ENCODE measurements at regions not wholly inside any gene's neighbourhood (a gene's known extent, or its start where the extent isn't known, plus 50 kb on each side); places are given as distances from the start of the nearest gene placed in this dataset.

DNA sequence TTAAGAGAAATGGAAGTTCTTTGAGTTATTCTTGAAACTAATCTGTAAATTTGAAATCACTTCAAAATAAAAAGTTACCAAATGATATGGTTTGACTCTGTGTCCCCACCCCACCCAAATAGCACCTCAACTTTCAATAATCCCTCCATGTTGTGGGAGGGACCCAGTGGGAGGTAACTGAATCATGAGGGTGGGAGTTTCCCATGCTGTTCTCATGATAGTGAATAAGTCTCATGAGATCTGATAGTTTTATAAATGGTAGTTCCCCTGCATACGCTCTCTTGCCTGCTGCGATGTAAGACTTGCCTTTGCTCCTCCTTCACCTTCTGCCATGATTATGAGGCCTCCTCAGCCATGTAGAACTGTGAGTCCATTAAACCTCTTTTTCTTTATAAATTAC, 690.7 kb upstream of the ZNF385D start:
- TF ChIP-seq ZNF776 (CRISPR knock-in tag; IDR thresholded peaks at IDR 0.05) = no peak
- TF ChIP-seq POLR2A (IDR thresholded peaks at IDR 0.05; ENCODE audit: insufficient read depth in 1 of 2, low read depth in 2 of 2, low read length in 2 of 2) = no peak
- TF ChIP-seq SUZ12 (IDR thresholded peaks at IDR 0.05; ENCODE audit: low read depth, low read length) = no peak
- no peak for TF ChIP-seq KLF6 (CRISPR knock-in tag; IDR thresholded peaks at IDR 0.05)
- no peak for TF ChIP-seq JUNB (CRISPR knock-in tag; IDR thresholded peaks at IDR 0.05; ENCODE audit: borderline replicate concordance)
- TF ChIP-seq, protein P1, sequence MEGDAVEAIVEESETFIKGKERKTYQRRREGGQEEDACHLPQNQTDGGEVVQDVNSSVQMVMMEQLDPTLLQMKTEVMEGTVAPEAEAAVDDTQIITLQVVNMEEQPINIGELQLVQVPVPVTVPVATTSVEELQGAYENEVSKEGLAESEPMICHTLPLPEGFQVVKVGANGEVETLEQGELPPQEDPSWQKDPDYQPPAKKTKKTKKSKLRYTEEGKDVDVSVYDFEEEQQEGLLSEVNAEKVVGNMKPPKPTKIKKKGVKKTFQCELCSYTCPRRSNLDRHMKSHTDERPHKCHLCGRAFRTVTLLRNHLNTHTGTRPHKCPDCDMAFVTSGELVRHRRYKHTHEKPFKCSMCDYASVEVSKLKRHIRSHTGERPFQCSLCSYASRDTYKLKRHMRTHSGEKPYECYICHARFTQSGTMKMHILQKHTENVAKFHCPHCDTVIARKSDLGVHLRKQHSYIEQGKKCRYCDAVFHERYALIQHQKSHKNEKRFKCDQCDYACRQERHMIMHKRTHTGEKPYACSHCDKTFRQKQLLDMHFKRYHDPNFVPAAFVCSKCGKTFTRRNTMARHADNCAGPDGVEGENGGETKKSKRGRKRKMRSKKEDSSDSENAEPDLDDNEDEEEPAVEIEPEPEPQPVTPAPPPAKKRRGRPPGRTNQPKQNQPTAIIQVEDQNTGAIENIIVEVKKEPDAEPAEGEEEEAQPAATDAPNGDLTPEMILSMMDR (CRISPR knock-in tag; IDR thresholded peaks at IDR 0.05) = no peak
- no peak for TF ChIP-seq EZH2 (conservative IDR thresholded peaks at IDR 0.05; ENCODE audit: low read depth, low read length)
- no peak for TF ChIP-seq REL (CRISPR knock-in tag; conservative IDR thresholded peaks at IDR 0.05)
- TF ChIP-seq, protein P2, sequence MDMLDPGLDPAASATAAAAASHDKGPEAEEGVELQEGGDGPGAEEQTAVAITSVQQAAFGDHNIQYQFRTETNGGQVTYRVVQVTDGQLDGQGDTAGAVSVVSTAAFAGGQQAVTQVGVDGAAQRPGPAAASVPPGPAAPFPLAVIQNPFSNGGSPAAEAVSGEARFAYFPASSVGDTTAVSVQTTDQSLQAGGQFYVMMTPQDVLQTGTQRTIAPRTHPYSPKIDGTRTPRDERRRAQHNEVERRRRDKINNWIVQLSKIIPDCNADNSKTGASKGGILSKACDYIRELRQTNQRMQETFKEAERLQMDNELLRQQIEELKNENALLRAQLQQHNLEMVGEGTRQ (IDR thresholded peaks at IDR 0.05; ENCODE audit: low read depth, low read length) = no peak
- TF ChIP-seq, protein P2 (CRISPR knock-in tag; IDR thresholded peaks at IDR 0.05; ENCODE audit: borderline replicate concordance) = no peak
- no peak for TF ChIP-seq SP2 (CRISPR knock-in tag; IDR thresholded peaks at IDR 0.05)
- TF ChIP-seq, protein P3, sequence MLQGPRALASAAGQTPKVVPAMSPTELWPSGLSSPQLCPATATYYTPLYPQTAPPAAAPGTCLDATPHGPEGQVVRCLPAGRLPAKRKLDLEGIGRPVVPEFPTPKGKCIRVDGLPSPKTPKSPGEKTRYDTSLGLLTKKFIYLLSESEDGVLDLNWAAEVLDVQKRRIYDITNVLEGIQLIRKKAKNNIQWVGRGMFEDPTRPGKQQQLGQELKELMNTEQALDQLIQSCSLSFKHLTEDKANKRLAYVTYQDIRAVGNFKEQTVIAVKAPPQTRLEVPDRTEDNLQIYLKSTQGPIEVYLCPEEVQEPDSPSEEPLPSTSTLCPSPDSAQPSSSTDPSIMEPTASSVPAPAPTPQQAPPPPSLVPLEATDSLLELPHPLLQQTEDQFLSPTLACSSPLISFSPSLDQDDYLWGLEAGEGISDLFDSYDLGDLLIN (CRISPR knock-in tag; IDR thresholded peaks at IDR 0.05; ENCODE audit: borderline replicate concordance) = no peak
- TF ChIP-seq, protein P4, sequence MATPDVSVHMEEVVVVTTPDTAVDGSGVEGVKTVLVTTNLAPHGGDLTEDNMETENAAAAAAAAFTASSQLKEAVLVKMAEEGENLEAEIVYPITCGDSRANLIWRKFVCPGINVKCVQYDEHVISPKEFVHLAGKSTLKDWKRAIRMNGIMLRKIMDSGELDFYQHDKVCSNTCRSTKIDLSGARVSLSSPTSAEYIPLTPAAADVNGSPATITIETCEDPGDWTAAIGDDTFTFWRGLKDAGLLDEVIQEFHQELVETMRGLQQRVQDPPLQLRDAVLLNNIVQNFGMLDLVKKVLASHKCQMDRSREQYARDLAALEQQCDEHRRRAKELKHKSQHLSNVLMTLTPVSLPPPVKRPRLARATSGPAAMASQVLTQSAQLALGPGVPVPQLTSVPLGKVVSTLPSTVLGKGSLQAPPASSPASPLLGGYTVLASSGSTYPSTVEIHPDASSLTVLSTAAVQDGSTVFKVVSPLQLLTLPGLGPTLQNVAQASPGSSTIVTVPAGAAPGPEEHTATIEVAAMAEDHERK (CRISPR knock-in tag; IDR thresholded peaks at IDR 0.05; ENCODE audit: low read depth) = no peak
- TF ChIP-seq FIP1L1 (IDR thresholded peaks at IDR 0.05; ENCODE audit: borderline replicate concordance, insufficient read depth, low read depth, low read length) = no peak
- no peak for TF ChIP-seq ZSCAN20 (CRISPR knock-in tag; IDR thresholded peaks at IDR 0.05; ENCODE audit: borderline replicate concordance)

Measured in HepG2 (cell line).